ENCODE measurements at regions not wholly inside any gene's neighbourhood (a gene's known extent, or its start where the extent isn't known, plus 50 kb on each side); places are given as distances from the start of the nearest gene placed in this dataset.

GRCh38 chr22:49360746-49361145, 466.9 kb downstream of the BRD1 start:
- no peak for TF ChIP-seq CTCF (conservative IDR thresholded peaks at IDR 0.05)
- H3K27ac ChIP-seq, result no peak overlapping the region

- no peak for TF ChIP-seq CTCF (conservative IDR thresholded peaks at IDR 0.05)
- H3K27ac ChIP-seq, result no peak overlapping the region
Measured at GRCh38 chr22:49359076-49359475, 468.6 kb downstream of the BRD1 start.

GRCh38 chr22:49357661-49358440, 469.8 kb downstream of the BRD1 start:
- no peak for TF ChIP-seq CTCF (conservative IDR thresholded peaks at IDR 0.05)
- H3K27ac ChIP-seq, result no peak overlapping the region

- no peak for TF ChIP-seq CTCF (conservative IDR thresholded peaks at IDR 0.05)
- no peak overlapping the region for H3K27ac ChIP-seq
Measured at GRCh38 chr22:49356428-49356827, 471.2 kb downstream of the BRD1 start.

GRCh38 chr22:49355211-49355920, 472.3 kb downstream of the BRD1 start:
- H3K27ac ChIP-seq, result no peak overlapping the region
- no peak for TF ChIP-seq CTCF (conservative IDR thresholded peaks at IDR 0.05)

GRCh38 chr22:49354516-49355210, 473.0 kb downstream of the BRD1 start:
- no peak for TF ChIP-seq CTCF (conservative IDR thresholded peaks at IDR 0.05)
- H3K27ac ChIP-seq, result no peak overlapping the region

- no peak for TF ChIP-seq CTCF (conservative IDR thresholded peaks at IDR 0.05)
- H3K27ac ChIP-seq, result no peak overlapping the region
Measured at GRCh38 chr22:49353235-49353634, 474.4 kb downstream of the BRD1 start.

All from VCaP (cell line).